Hepatocyte (in vitro differentiated cells): ENCODE measurements at regions not wholly inside any gene's neighbourhood (a gene's known extent, or its start where the extent isn't known, plus 50 kb on each side); places are given as distances from the start of the nearest gene placed in this dataset.

Source experiments
- CTCF ChIP-seq: fragments of 200-600 bp; sonication (generic); IDR thresholded peaks from 2 replicates; pipeline ENCODE4 v1.5.1; 2016; ENCODE audit warnings: antibody characterized with exemption, mild to moderate bottlenecking; ENCODE audit not compliant: poor library complexity
- EZH2 ChIP-seq: fragments of 200-600 bp; sonication (generic); IDR thresholded peaks from 2 replicates; pipeline ENCODE4 v1.6.1; 2016; ENCODE audit warnings: antibody characterized with exemption, mild to moderate bottlenecking, borderline replicate concordance

GRCh38 chr21:32843561-32843960 is 72.0 kb upstream of the PAXBP1 start:
- TF ChIP-seq CTCF (no peak), EZH2 (no peak)
